ENCODE measurements at regions not wholly inside any gene's neighbourhood (a gene's known extent, or its start where the extent isn't known, plus 50 kb on each side); places are given as distances from the start of the nearest gene placed in this dataset.

GRCh38 chr5:44546286-44546685 lies 157.1 kb upstream of the FGF10 start:
- Histone ChIP-seq H3K4me1 (no peaks in the 10 kb centered on the region), H3K4me2 (ENCODE audit: low read length) (no peak overlapping the region), H3K79me2 (no peaks in the 10 kb centered on the region), H3K9me3 (ENCODE audit: control insufficient read depth, low read length) (no peaks in the 10 kb centered on the region), H2AFZ (no peak overlapping the region), H3K4me3 (ENCODE audit: low read depth, low read length) (no peak overlapping the region), H3K27me3 (ENCODE audit: control insufficient read depth, insufficient read depth, low read length) (no peaks in the 10 kb centered on the region), H3K9ac (no peak overlapping the region), H3K27ac (no peak overlapping the region), H3K36me3 (ENCODE audit: control insufficient read depth, insufficient read depth, low read length) (no peaks in the 10 kb centered on the region)
- TF ChIP-seq CTCF (IDR thresholded peaks at IDR 0.05): no peak

- Histone ChIP-seq H3K4me1 (no peaks in the 10 kb centered on the region), H3K27me3 (ENCODE audit: control insufficient read depth, insufficient read depth, low read length) (no peaks in the 10 kb centered on the region), H3K79me2 (no peaks in the 10 kb centered on the region), H3K36me3 (ENCODE audit: control insufficient read depth, insufficient read depth, low read length) (no peaks in the 10 kb centered on the region), H3K27ac (no peak overlapping the region), H3K9me3 (ENCODE audit: control insufficient read depth, low read length) (no peaks in the 10 kb centered on the region), H3K9ac (no peak overlapping the region), H3K4me3 (ENCODE audit: low read depth, low read length) (no peak overlapping the region), H3K4me2 (ENCODE audit: low read length) (no peak overlapping the region), H2AFZ (no peak overlapping the region)
- TF ChIP-seq CTCF (IDR thresholded peaks at IDR 0.05): no peak
Measured at GRCh38 chr5:44543511-44543910, 154.3 kb upstream of the FGF10 start.

GRCh38 chr5:44542470-44542869 lies 153.2 kb upstream of the FGF10 start:
- no peak for TF ChIP-seq CTCF (IDR thresholded peaks at IDR 0.05)
- H3K27ac ChIP-seq: no peak overlapping the region

GRCh38 chr5:44539602-44539919 lies 150.3 kb upstream of the FGF10 start:
- no peaks in the 10 kb centered on the region for H3K9me3 ChIP-seq (ENCODE audit: control insufficient read depth, low read length)
- H3K79me2 ChIP-seq: no peaks in the 10 kb centered on the region
- no peak overlapping the region for H3K4me2 ChIP-seq (ENCODE audit: low read length)
- no peak overlapping the region for H3K4me3 ChIP-seq (ENCODE audit: low read depth, low read length)
- H3K27ac ChIP-seq: no peak overlapping the region
- H3K36me3 ChIP-seq (ENCODE audit: control insufficient read depth, insufficient read depth, low read length): no peaks in the 10 kb centered on the region
- no peak overlapping the region for H3K9ac ChIP-seq
- no peaks in the 10 kb centered on the region for H3K4me1 ChIP-seq
- no peak overlapping the region for H2AFZ ChIP-seq
- H3K27me3 ChIP-seq (ENCODE audit: control insufficient read depth, insufficient read depth, low read length): no peaks in the 10 kb centered on the region
- no peak for TF ChIP-seq CTCF (IDR thresholded peaks at IDR 0.05)

More at GRCh38 chr5:44542470-44542869, 153.2 kb upstream of the FGF10 start:
- Histone ChIP-seq H3K79me2 (no peaks in the 10 kb centered on the region), H3K9ac (no peak overlapping the region), H3K4me1 (no peaks in the 10 kb centered on the region), H2AFZ (no peak overlapping the region), H3K4me2 (ENCODE audit: low read length) (no peak overlapping the region), H3K9me3 (ENCODE audit: control insufficient read depth, low read length) (no peaks in the 10 kb centered on the region), H3K27me3 (ENCODE audit: control insufficient read depth, insufficient read depth, low read length) (no peaks in the 10 kb centered on the region), H3K4me3 (ENCODE audit: low read depth, low read length) (no peak overlapping the region), H3K36me3 (ENCODE audit: control insufficient read depth, insufficient read depth, low read length) (no peaks in the 10 kb centered on the region)

- no peak overlapping the region for H3K27ac ChIP-seq
- no peaks in the 10 kb centered on the region for H3K79me2 ChIP-seq
- no peak overlapping the region for H3K4me2 ChIP-seq (ENCODE audit: low read length)
- no peaks in the 10 kb centered on the region for H3K27me3 ChIP-seq (ENCODE audit: control insufficient read depth, insufficient read depth, low read length)
- H3K4me1 ChIP-seq: no peaks in the 10 kb centered on the region
- no peaks in the 10 kb centered on the region for H3K9me3 ChIP-seq (ENCODE audit: control insufficient read depth, low read length)
- no peak for TF ChIP-seq CTCF (IDR thresholded peaks at IDR 0.05)
- no peaks in the 10 kb centered on the region for H3K36me3 ChIP-seq (ENCODE audit: control insufficient read depth, insufficient read depth, low read length)
- H2AFZ ChIP-seq: no peak overlapping the region
- H3K4me3 ChIP-seq (ENCODE audit: low read depth, low read length): no peak overlapping the region
- no peak overlapping the region for H3K9ac ChIP-seq
Measured at GRCh38 chr5:44538797-44539601, 149.8 kb upstream of the FGF10 start.
